Fibroblast of mammary gland (primary cell): ENCODE measurements at regions not wholly inside any gene's neighbourhood (a gene's known extent, or its start where the extent isn't known, plus 50 kb on each side); places are given as distances from the start of the nearest gene placed in this dataset.
"Not testable (repeated sequence)": the region's sequence is repeated elsewhere in the genome, so short reads cannot be mapped to it uniquely, and the experiment has no call there.

Source experiments
- DNase-seq: peaks from one replicate; pipeline ENCODE4 v3.0.0-alpha.2; 2010; ENCODE audit warnings: low read depth
- H3K4me3 ChIP-seq: 2 replicates; pipeline ENCODE4 v1.5.1; 2011; ENCODE audit warnings: low read depth, mild to moderate bottlenecking, low read length, moderate library complexity; ENCODE audit not compliant: control insufficient read depth
- CTCF ChIP-seq: conservative IDR thresholded peaks from 2 replicates; pipeline ENCODE4 v1.5.1; 2011; ENCODE audit warnings: low read depth, low read length, inconsistent platforms; ENCODE audit not compliant: control insufficient read depth, insufficient read depth

GRCh38 chr12:125552295-125552694 is 487.1 kb downstream of the AACS start:
- DNase-seq, result no peak
- no peak overlapping the region for H3K4me3 ChIP-seq
- no peak for TF ChIP-seq CTCF

GRCh38 chr12:125561008-125561407 is 495.8 kb downstream of the AACS start:
- H3K4me3 ChIP-seq, DNase-seq: not testable (repeated sequence)

- no peak overlapping the region for H3K4me3 ChIP-seq
- TF ChIP-seq CTCF, result no peak
- DNase-seq, result no peak
Measured at GRCh38 chr12:125564753-125565152, 499.5 kb downstream of the AACS start.

GRCh38 chr12:125567581-125567980 is 502.3 kb downstream of the AACS start:
- DNase-seq, result no peak
- no peak for TF ChIP-seq CTCF

GRCh38 chr12:125568306-125568705 is 503.1 kb downstream of the AACS start:
- no peak overlapping the region for H3K4me3 ChIP-seq
- TF ChIP-seq CTCF, result no peak
- DNase-seq, result no peak

More at GRCh38 chr12:125567581-125567980, 502.3 kb downstream of the AACS start:
- H3K4me3 ChIP-seq, result no peak overlapping the region

GRCh38 chr12:125573271-125573670 is 508.0 kb downstream of the AACS start:
- no peak for TF ChIP-seq CTCF
- no peak overlapping the region for H3K4me3 ChIP-seq
- no peak for DNase-seq

- no peak for DNase-seq
- TF ChIP-seq CTCF, result no peak
- no peak overlapping the region for H3K4me3 ChIP-seq
Measured at GRCh38 chr12:125577334-125577733, 512.1 kb downstream of the AACS start.
